ENCODE measurements at regions not wholly inside any gene's neighbourhood (a gene's known extent, or its start where the extent isn't known, plus 50 kb on each side); places are given as distances from the start of the nearest gene placed in this dataset.

DNA sequence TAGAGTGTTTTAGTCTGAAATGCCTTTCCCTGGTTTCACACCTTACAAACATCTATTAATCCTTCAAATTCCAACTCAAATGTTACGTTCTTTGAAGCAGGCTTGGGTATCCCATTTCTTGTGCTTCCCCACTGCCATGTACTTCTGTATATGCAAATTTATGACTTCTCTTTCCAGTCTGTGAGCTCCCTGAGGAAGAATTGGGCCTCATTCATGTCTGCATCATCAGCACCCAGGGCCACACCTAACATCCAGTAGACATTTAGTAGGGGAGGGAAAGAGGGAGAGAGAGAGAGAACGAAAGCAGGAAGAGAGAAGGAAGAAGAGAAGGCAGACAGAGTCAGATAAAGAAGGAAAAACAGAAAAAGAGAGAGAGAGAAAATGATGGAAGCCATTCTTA is 53.3 kb upstream of the KY start:
- no peaks in the 10 kb centered on the region for H3K36me3 ChIP-seq (ENCODE audit: control insufficient read depth, insufficient read depth, low read length)
- H3K4me3 ChIP-seq (ENCODE audit: low read length) = no peak overlapping the region
- no peak overlapping the region for H3K27ac ChIP-seq (ENCODE audit: low read depth, low read length)
- H3K4me1 ChIP-seq (ENCODE audit: control insufficient read depth, insufficient read depth, low read length) = peaks cover 3% of the 10 kb centered on the region
- H3K9ac ChIP-seq (ENCODE audit: low read length) = no peak overlapping the region
- H3K27me3 ChIP-seq (ENCODE audit: control insufficient read depth, insufficient read depth, low read length) = no peaks in the 10 kb centered on the region

DNA sequence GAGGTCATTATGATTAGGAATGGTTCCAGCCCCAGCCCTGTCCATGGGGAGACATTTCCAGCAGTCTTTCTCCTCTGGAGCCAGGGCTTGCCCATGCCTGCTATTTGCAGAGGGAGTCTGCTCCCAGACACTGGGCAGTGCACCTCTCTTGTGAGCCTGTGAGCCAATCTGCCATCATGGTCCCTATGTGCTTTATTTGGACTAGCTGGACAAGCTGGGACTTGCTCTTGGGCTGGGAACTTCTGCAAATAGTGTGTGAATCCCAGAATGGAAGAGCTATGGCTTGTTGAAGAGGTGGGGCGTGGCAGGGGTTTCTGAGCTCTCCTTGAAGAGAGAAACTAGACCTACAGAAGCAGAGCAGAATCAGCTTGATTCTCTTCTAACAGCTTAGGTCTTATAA is 53.7 kb upstream of the KY start:
- H3K4me3 ChIP-seq (ENCODE audit: low read length) = no peak overlapping the region
- no peaks in the 10 kb centered on the region for H3K27me3 ChIP-seq (ENCODE audit: control insufficient read depth, insufficient read depth, low read length)
- H3K9ac ChIP-seq (ENCODE audit: low read length) = no peak overlapping the region
- H3K27ac ChIP-seq (ENCODE audit: low read depth, low read length) = no peak overlapping the region
- peaks cover 7% of the 10 kb centered on the region for H3K4me1 ChIP-seq (ENCODE audit: control insufficient read depth, insufficient read depth, low read length)
- no peaks in the 10 kb centered on the region for H3K36me3 ChIP-seq (ENCODE audit: control insufficient read depth, insufficient read depth, low read length)

GRCh38 chr3:134707908-134708597 is 57.2 kb upstream of the KY start:
- Histone ChIP-seq H3K27me3 (ENCODE audit: control insufficient read depth, insufficient read depth, low read length) (no peaks in the 10 kb centered on the region), H3K4me3 (ENCODE audit: low read length) (no peak overlapping the region), H3K36me3 (ENCODE audit: control insufficient read depth, insufficient read depth, low read length) (no peaks in the 10 kb centered on the region), H3K4me1 (ENCODE audit: control insufficient read depth, insufficient read depth, low read length) (peaks cover 8% of the 10 kb centered on the region), H3K27ac (ENCODE audit: low read depth, low read length) (no peak overlapping the region), H3K9ac (ENCODE audit: low read length) (no peak overlapping the region)

GRCh38 chr3:134708671-134709070 is 57.8 kb upstream of the KY start:
- H3K4me1 ChIP-seq (ENCODE audit: control insufficient read depth, insufficient read depth, low read length) = peaks cover 8% of the 10 kb centered on the region
- no peak overlapping the region for H3K4me3 ChIP-seq (ENCODE audit: low read length)
- no peaks in the 10 kb centered on the region for H3K36me3 ChIP-seq (ENCODE audit: control insufficient read depth, insufficient read depth, low read length)
- H3K27ac ChIP-seq (ENCODE audit: low read depth, low read length) = no peak overlapping the region
- H3K27me3 ChIP-seq (ENCODE audit: control insufficient read depth, insufficient read depth, low read length) = no peaks in the 10 kb centered on the region
- no peak overlapping the region for H3K9ac ChIP-seq (ENCODE audit: low read length)

DNA sequence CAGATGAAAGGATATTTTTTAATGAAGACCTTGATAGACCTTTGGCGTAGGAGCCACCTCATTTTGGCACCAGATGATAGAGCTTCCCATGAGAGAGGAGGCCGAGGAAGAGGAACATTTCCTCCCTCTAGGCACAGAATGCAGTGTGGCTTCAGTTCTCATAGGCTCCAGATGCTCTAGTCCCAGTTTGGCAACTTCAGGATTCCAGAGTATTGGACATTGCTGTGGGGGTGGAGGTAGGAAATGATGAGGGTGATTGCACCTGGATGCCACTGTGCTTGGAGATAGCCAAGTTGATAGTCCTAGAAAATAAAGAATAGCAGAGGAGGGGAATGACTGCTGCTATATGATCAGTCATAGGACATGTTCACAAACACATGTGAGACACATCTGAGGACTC is 58.3 kb upstream of the KY start:
- no peak overlapping the region for H3K9ac ChIP-seq (ENCODE audit: low read length)
- no peaks in the 10 kb centered on the region for H3K27me3 ChIP-seq (ENCODE audit: control insufficient read depth, insufficient read depth, low read length)
- no peaks in the 10 kb centered on the region for H3K36me3 ChIP-seq (ENCODE audit: control insufficient read depth, insufficient read depth, low read length)
- peaks cover 8% of the 10 kb centered on the region for H3K4me1 ChIP-seq (ENCODE audit: control insufficient read depth, insufficient read depth, low read length)
- no peak overlapping the region for H3K4me3 ChIP-seq (ENCODE audit: low read length)
- H3K27ac ChIP-seq (ENCODE audit: low read depth, low read length) = no peak overlapping the region

GRCh38 chr3:134709561-134710312 is 58.9 kb upstream of the KY start:
- Histone ChIP-seq H3K27me3 (ENCODE audit: control insufficient read depth, insufficient read depth, low read length) (no peaks in the 10 kb centered on the region), H3K36me3 (ENCODE audit: control insufficient read depth, insufficient read depth, low read length) (no peaks in the 10 kb centered on the region), H3K4me1 (ENCODE audit: control insufficient read depth, insufficient read depth, low read length) (peaks cover 8% of the 10 kb centered on the region), H3K27ac (ENCODE audit: low read depth, low read length) (peak overlapping the region; percentile 27), H3K4me3 (ENCODE audit: low read length) (no peak overlapping the region), H3K9ac (ENCODE audit: low read length) (no peak overlapping the region)

DNA sequence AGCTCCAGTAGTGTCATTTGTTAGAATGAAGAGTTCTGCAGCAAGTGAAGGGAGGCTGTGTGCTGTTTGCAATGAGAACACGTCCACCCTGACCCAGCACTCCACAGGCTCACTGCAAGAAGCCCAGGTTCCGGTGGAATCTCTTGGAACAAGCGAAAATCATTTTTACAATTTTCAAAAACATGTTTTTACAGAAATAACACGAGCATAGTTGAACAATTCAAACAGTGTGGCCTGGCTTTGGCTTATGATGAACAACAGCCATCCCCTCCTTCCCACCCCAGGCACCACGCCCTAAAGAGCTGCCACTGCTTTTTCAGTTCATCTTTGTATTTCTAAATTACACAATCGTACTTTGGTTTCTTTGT is 59.5 kb upstream of the KY start:
- Histone ChIP-seq H3K36me3 (ENCODE audit: control insufficient read depth, insufficient read depth, low read length) (no peaks in the 10 kb centered on the region), H3K4me3 (ENCODE audit: low read length) (no peak overlapping the region), H3K27ac (ENCODE audit: low read depth, low read length) (peak overlapping the region; percentile 27), H3K9ac (ENCODE audit: low read length) (no peak overlapping the region), H3K4me1 (ENCODE audit: control insufficient read depth, insufficient read depth, low read length) (peaks cover 8% of the 10 kb centered on the region), H3K27me3 (ENCODE audit: control insufficient read depth, insufficient read depth, low read length) (no peaks in the 10 kb centered on the region)

DNA sequence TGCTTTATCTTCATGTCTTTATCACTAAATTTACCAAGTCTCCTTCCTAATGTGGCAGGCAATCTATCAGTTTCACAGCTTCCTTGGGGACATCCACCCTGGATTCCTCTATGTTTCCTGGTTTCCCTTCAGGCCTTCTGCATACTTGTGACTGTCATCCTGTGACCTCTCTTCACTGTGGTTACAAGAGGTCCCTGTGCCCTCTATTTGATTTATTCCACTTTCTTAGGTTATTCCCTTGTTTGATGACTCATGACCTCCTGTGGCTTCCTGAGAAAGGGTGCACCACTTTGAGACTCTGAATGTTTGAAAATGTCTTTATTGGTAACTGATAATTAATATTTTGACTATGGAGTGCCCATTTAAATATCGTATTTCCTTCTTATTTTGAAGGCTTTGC is 60.5 kb upstream of the KY start:
- H3K36me3 ChIP-seq (ENCODE audit: control insufficient read depth, insufficient read depth, low read length) = no peaks in the 10 kb centered on the region

DNA sequence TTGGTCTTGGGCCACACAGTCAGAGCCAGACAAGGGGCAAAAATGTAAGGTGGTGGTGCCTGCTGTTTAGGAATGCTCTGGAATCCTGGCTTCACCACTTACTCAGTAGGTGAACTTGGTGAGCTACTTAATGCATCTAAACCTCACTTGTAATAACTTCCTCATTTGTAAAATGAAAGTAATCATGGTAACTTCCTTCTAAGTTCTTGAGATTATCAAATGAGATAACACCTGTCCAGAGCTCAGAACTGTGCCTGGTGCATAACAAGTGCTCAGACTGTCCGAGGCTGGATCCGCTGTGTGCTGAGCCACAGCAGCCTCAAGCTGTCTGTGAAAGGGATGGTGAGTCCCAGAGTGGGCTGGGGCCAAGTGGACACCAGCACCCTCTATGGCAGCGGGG is 62.8 kb upstream of the KY start:
- peaks cover 10% of the 10 kb centered on the region for H3K4me1 ChIP-seq (ENCODE audit: control insufficient read depth, insufficient read depth, low read length)
- no peak overlapping the region for H3K9ac ChIP-seq (ENCODE audit: low read length)
- no peaks in the 10 kb centered on the region for H3K27me3 ChIP-seq (ENCODE audit: control insufficient read depth, insufficient read depth, low read length)
- H3K36me3 ChIP-seq (ENCODE audit: control insufficient read depth, insufficient read depth, low read length) = no peaks in the 10 kb centered on the region
- H3K4me3 ChIP-seq (ENCODE audit: low read length) = no peak overlapping the region
- H3K27ac ChIP-seq (ENCODE audit: low read depth, low read length) = no peak overlapping the region

More for the DNA sequence above, 60.5 kb upstream of the KY start:
- Histone ChIP-seq H3K4me3 (ENCODE audit: low read length) (no peak overlapping the region), H3K9ac (ENCODE audit: low read length) (no peak overlapping the region), H3K4me1 (ENCODE audit: control insufficient read depth, insufficient read depth, low read length) (peaks cover 8% of the 10 kb centered on the region), H3K27ac (ENCODE audit: low read depth, low read length) (no peak overlapping the region), H3K27me3 (ENCODE audit: control insufficient read depth, insufficient read depth, low read length) (no peaks in the 10 kb centered on the region)

GRCh38 chr3:134718726-134719125 is 67.9 kb upstream of the KY start:
- Histone ChIP-seq H3K9ac (ENCODE audit: low read length) (no peak overlapping the region), H3K36me3 (ENCODE audit: control insufficient read depth, insufficient read depth, low read length) (no peaks in the 10 kb centered on the region), H3K27me3 (ENCODE audit: control insufficient read depth, insufficient read depth, low read length) (no peaks in the 10 kb centered on the region), H3K4me1 (ENCODE audit: control insufficient read depth, insufficient read depth, low read length) (peaks cover 2% of the 10 kb centered on the region), H3K27ac (ENCODE audit: low read depth, low read length) (no peak overlapping the region), H3K4me3 (ENCODE audit: low read length) (no peak overlapping the region)

DNA sequence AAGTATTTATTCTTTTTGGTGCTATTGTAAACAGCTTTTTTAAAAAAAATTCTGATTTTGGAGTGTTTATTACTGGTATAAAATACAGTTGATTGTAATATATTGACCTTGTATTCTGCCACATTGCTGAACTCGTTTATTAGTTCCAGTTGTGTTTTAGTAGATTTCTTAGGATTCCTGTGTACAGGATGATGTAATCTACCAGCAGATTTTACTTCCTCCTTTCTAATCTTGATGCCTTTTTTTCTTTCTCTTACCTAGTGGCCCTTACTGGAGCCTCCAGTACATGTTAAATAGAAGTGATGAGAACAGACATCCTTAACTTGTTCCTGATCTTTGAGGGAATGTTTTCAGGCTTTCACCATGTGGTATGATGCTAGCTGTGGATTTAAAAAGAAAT is 70.4 kb upstream of the KY start:
- Histone ChIP-seq H3K27me3 (ENCODE audit: control insufficient read depth, insufficient read depth, low read length) (no peaks in the 10 kb centered on the region), H3K27ac (ENCODE audit: low read depth, low read length) (no peak overlapping the region), H3K4me3 (ENCODE audit: low read length) (no peak overlapping the region), H3K4me1 (ENCODE audit: control insufficient read depth, insufficient read depth, low read length) (peaks cover 2% of the 10 kb centered on the region), H3K9ac (ENCODE audit: low read length) (no peak overlapping the region), H3K36me3 (ENCODE audit: control insufficient read depth, insufficient read depth, low read length) (no peaks in the 10 kb centered on the region)

GRCh38 chr3:134722969-134723368 is 72.1 kb upstream of the EPHB1 start:
- H3K27ac ChIP-seq (ENCODE audit: low read depth, low read length) = no peak overlapping the region
- H3K4me3 ChIP-seq (ENCODE audit: low read length) = no peak overlapping the region
- no peak overlapping the region for H3K9ac ChIP-seq (ENCODE audit: low read length)
- H3K4me1 ChIP-seq (ENCODE audit: control insufficient read depth, insufficient read depth, low read length) = peaks cover 2% of the 10 kb centered on the region
- H3K27me3 ChIP-seq (ENCODE audit: control insufficient read depth, insufficient read depth, low read length) = no peaks in the 10 kb centered on the region
- H3K36me3 ChIP-seq (ENCODE audit: control insufficient read depth, insufficient read depth, low read length) = no peaks in the 10 kb centered on the region

- Histone ChIP-seq H3K27me3 (ENCODE audit: control insufficient read depth, insufficient read depth, low read length) (no peaks in the 10 kb centered on the region), H3K36me3 (ENCODE audit: control insufficient read depth, insufficient read depth, low read length) (no peaks in the 10 kb centered on the region), H3K4me3 (ENCODE audit: low read length) (no peak overlapping the region), H3K9ac (ENCODE audit: low read length) (no peak overlapping the region), H3K27ac (ENCODE audit: low read depth, low read length) (no peak overlapping the region), H3K4me1 (ENCODE audit: control insufficient read depth, insufficient read depth, low read length) (no peaks in the 10 kb centered on the region)
These were observed 65.4 kb upstream of the EPHB1 start for GRCh38 chr3:134729649-134730048.
